IPS-15b (cell line): ENCODE measurements at regions not wholly inside any gene's neighbourhood (a gene's known extent, or its start where the extent isn't known, plus 50 kb on each side); places are given as distances from the start of the nearest gene placed in this dataset.

ENCODE experiments used
- H3K27me3 ChIP-seq: one replicate; pipeline ENCODE4 v1.6.1; 2013; ENCODE audit warnings: low read length; ENCODE audit not compliant: control insufficient read depth, insufficient read depth
- H3K36me3 ChIP-seq: one replicate; pipeline ENCODE4 v1.6.1; 2013; ENCODE audit warnings: low read length; ENCODE audit not compliant: control insufficient read depth, insufficient read depth
- H3K4me1 ChIP-seq: one replicate; pipeline ENCODE4 v1.6.1; 2013; ENCODE audit warnings: mild to moderate bottlenecking, low read length; ENCODE audit not compliant: control insufficient read depth, insufficient read depth
- H3K4me3 ChIP-seq: one replicate; pipeline ENCODE4 v1.5.1; 2013; ENCODE audit warnings: low read depth, low read length
- H3K9ac ChIP-seq: one replicate; pipeline ENCODE4 v1.6.1; 2013; ENCODE audit warnings: low read depth, mild to moderate bottlenecking, low read length
- H3K9me3 ChIP-seq: one replicate; pipeline ENCODE4 v1.6.1; 2013; ENCODE audit warnings: mild to moderate bottlenecking, low read length; ENCODE audit not compliant: control insufficient read depth, insufficient read depth

DNA sequence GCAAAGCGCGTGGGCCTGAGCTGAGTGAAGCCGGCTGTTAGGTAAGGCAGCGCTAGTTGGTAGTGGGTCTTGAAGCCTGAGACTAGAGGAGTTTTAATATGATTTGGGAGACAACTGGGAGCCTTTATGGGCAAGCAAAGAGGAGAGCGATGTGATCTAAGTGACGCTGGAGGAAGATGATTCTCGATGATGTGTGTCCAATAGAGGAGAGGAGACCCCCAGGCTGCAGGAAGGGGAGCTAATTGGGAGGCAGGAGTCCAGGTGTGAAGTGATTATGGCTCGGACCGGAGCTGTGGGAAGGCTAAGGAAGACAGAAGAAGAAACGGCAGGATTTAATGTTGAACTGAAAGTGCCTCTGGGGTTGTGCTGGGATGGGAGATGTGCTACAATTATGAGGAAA lies 482.9 kb upstream of the KIF2A start:
- Histone ChIP-seq H3K4me3 (no peak overlapping the region), H3K9me3 (no peaks in the 10 kb centered on the region), H3K9ac (no peak overlapping the region), H3K27me3 (no peaks in the 10 kb centered on the region), H3K36me3 (no peaks in the 10 kb centered on the region), H3K4me1 (no peaks in the 10 kb centered on the region)

- Histone ChIP-seq H3K9ac (no peak overlapping the region), H3K4me3 (no peak overlapping the region), H3K36me3 (no peaks in the 10 kb centered on the region), H3K4me1 (no peaks in the 10 kb centered on the region), H3K27me3 (no peaks in the 10 kb centered on the region), H3K9me3 (no peaks in the 10 kb centered on the region)
These were observed 482.2 kb upstream of the KIF2A start for GRCh38 chr5:61823781-61824180.

GRCh38 chr5:61824396-61824795 lies 481.6 kb upstream of the KIF2A start:
- no peak overlapping the region for H3K4me3 ChIP-seq

GRCh38 chr5:61827445-61827975 lies 478.5 kb upstream of the KIF2A start:
- no peak overlapping the region for H3K4me3 ChIP-seq
- no peaks in the 10 kb centered on the region for H3K36me3 ChIP-seq
- no peak overlapping the region for H3K9ac ChIP-seq
- no peaks in the 10 kb centered on the region for H3K9me3 ChIP-seq
- no peaks in the 10 kb centered on the region for H3K4me1 ChIP-seq
- H3K27me3 ChIP-seq, result no peaks in the 10 kb centered on the region

More at GRCh38 chr5:61824396-61824795, 481.6 kb upstream of the KIF2A start:
- H3K4me1 ChIP-seq, result no peaks in the 10 kb centered on the region
- H3K27me3 ChIP-seq, result no peaks in the 10 kb centered on the region
- H3K9ac ChIP-seq, result no peak overlapping the region
- H3K36me3 ChIP-seq, result no peaks in the 10 kb centered on the region
- no peaks in the 10 kb centered on the region for H3K9me3 ChIP-seq

- H3K4me3 ChIP-seq, result no peak overlapping the region
- H3K27me3 ChIP-seq, result no peaks in the 10 kb centered on the region
- H3K9ac ChIP-seq, result no peak overlapping the region
- H3K9me3 ChIP-seq, result no peaks in the 10 kb centered on the region
- H3K36me3 ChIP-seq, result no peaks in the 10 kb centered on the region
- no peaks in the 10 kb centered on the region for H3K4me1 ChIP-seq
These were observed 477.1 kb upstream of the KIF2A start for GRCh38 chr5:61828856-61829255.

GRCh38 chr5:61831736-61832135 lies 474.3 kb upstream of the KIF2A start:
- H3K9ac ChIP-seq, result no peak overlapping the region
- H3K9me3 ChIP-seq, result no peaks in the 10 kb centered on the region
- H3K4me1 ChIP-seq, result no peaks in the 10 kb centered on the region
- H3K36me3 ChIP-seq, result no peaks in the 10 kb centered on the region
- no peak overlapping the region for H3K4me3 ChIP-seq
- no peaks in the 10 kb centered on the region for H3K27me3 ChIP-seq

- no peaks in the 10 kb centered on the region for H3K4me1 ChIP-seq
- no peaks in the 10 kb centered on the region for H3K36me3 ChIP-seq
- no peaks in the 10 kb centered on the region for H3K9me3 ChIP-seq
- no peak overlapping the region for H3K4me3 ChIP-seq
- no peak overlapping the region for H3K9ac ChIP-seq
- H3K27me3 ChIP-seq, result no peaks in the 10 kb centered on the region
These were observed 468.2 kb upstream of the KIF2A start for GRCh38 chr5:61837788-61838187.

DNA sequence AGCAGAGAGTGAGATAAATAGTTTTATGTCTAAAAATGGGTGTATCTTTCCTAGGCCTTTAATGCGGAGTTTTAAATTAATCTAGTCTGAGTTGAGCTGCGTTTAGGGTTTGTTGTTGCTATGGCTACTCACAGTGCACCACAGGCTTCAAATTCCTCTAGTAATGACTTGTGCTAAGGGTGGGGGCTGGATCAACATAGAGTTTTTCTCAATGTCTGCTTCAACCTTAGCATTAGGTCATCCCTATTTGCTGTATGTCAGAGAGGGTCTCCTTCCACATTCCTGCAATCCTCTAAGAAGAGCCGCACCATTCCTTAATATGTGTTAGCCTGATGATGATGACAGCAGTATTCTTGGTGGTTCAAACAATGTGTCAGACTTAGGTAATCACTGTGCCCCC lies 465.6 kb upstream of the KIF2A start:
- Histone ChIP-seq H3K4me1 (no peaks in the 10 kb centered on the region), H3K36me3 (no peaks in the 10 kb centered on the region)

DNA sequence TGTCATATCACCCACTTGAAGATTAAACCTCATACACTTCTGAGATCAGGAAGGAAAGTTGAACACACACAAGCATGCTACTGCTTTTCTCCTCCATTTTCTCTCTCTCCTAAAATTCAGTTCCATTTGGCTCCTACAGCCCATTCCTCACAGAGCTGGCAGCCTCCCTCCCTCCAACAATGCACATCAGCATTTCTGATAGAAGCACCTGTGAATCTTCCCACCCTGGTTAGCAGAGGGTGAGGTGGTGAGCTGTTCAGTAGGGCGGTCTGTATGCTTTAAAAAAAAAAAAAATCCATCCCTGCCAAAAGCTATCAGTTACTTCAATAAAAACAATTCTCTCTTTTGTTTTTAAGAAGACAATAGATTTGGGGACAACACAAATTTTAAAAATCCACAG lies 463.2 kb upstream of the KIF2A start:
- H3K9ac ChIP-seq, result no peak overlapping the region
- no peaks in the 10 kb centered on the region for H3K9me3 ChIP-seq
- no peaks in the 10 kb centered on the region for H3K4me1 ChIP-seq
- H3K36me3 ChIP-seq, result no peaks in the 10 kb centered on the region
- no peaks in the 10 kb centered on the region for H3K27me3 ChIP-seq
- no peak overlapping the region for H3K4me3 ChIP-seq

More for the DNA sequence above, 465.6 kb upstream of the KIF2A start:
- Histone ChIP-seq H3K4me3 (no peak overlapping the region), H3K9me3 (no peaks in the 10 kb centered on the region), H3K27me3 (no peaks in the 10 kb centered on the region), H3K9ac (no peak overlapping the region)

DNA sequence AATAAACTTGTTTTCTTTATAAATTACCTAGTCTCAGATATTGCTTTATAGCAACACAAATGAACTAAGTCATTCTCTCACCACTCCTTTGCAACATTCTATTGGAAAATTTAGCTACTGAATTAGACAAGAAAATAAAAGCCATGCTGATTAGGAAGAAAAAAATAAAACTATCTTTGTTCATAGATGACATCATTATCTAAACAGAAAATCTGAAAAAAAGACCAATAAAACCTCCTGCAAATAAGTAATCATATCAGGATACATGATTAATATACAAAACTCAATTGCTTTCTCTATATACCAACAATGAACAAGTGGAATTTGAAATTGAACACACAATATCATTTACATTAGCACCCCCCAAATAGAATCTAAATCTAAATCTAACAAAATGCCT lies 455.3 kb upstream of the KIF2A start:
- no peaks in the 10 kb centered on the region for H3K36me3 ChIP-seq
- H3K4me1 ChIP-seq, result no peaks in the 10 kb centered on the region
- H3K9me3 ChIP-seq, result no peaks in the 10 kb centered on the region
- no peak overlapping the region for H3K9ac ChIP-seq
- no peaks in the 10 kb centered on the region for H3K27me3 ChIP-seq
- no peak overlapping the region for H3K4me3 ChIP-seq

DNA sequence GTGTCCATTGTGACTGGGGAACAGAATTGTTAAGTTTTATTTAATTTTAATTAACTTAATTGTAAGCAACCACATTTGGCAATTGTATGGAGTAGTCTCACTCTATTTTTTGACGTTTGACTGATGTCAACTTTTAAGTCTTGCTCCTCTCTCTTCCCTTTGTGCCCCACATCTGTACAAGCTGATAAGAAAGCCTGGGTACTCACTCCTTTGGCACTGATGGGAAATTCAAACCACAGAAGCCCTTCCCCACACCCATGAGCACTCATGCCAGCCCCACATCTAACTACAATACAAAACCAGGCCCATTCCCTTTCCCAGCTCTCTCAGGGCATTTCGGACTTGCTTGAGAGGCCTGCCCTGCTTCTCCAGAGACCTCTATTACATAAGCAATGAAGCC lies 451.5 kb upstream of the KIF2A start:
- H3K4me3 ChIP-seq, result no peak overlapping the region
- no peaks in the 10 kb centered on the region for H3K4me1 ChIP-seq
- H3K9ac ChIP-seq, result no peak overlapping the region
- H3K27me3 ChIP-seq, result no peaks in the 10 kb centered on the region
- H3K36me3 ChIP-seq, result no peaks in the 10 kb centered on the region
- no peaks in the 10 kb centered on the region for H3K9me3 ChIP-seq

- Histone ChIP-seq H3K9ac (no peak overlapping the region), H3K4me3 (no peak overlapping the region), H3K27me3 (no peaks in the 10 kb centered on the region), H3K4me1 (no peaks in the 10 kb centered on the region), H3K36me3 (no peaks in the 10 kb centered on the region), H3K9me3 (no peaks in the 10 kb centered on the region)
These were observed 445.0 kb upstream of the KIF2A start for GRCh38 chr5:61860978-61861377.
